NCI-H524 (cell line): ENCODE measurements at regions not wholly inside any gene's neighbourhood (a gene's known extent, or its start where the extent isn't known, plus 50 kb on each side); places are given as distances from the start of the nearest gene placed in this dataset.

ENCODE experiments used
- DNase-seq, 2 experiments: peaks; one replicate each; lab custom pipeline; 2025; lab: John Stamatoyannopoulos, UW

DNA sequence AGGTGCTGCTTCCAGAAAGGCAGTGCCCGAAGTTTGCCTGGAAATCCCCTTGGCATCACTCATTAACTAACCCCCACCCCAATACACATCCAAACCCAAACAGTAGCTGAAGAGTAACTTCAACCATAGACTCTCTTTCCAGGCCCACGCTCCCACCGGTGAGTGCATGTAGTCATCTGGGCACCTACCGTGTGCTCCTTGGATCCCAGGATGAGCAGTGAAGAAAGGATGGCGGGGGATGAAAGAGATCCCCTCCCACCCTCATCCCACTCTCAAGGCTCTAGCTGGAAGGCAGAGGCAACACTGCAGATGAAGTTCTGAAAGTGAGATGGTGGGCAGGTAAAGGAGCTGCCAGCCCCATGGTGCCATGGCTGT lies 305.0 kb downstream of the SOX9 start:
- DNase-seq, result no peak

DNA sequence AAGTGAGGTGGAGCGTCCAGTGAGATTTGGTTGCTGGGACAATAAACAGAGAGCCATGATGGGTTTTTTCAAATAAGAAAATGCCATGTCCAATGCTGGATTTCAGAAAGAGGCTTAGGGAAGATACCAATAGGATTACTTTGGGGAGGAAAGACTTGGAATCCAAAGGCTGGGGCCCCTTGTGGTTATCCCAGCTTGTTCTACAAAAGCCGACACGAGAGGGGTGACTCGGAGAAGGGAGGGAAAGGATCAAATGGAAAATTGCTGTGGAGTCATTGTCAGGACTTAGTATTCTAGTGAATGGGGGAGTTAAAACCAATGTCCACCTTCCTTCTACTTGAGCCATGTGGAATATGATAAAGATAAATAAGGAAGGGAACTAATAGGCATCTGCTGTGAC lies 305.5 kb downstream of the SOX9 start:
- DNase-seq, result no peak

DNA sequence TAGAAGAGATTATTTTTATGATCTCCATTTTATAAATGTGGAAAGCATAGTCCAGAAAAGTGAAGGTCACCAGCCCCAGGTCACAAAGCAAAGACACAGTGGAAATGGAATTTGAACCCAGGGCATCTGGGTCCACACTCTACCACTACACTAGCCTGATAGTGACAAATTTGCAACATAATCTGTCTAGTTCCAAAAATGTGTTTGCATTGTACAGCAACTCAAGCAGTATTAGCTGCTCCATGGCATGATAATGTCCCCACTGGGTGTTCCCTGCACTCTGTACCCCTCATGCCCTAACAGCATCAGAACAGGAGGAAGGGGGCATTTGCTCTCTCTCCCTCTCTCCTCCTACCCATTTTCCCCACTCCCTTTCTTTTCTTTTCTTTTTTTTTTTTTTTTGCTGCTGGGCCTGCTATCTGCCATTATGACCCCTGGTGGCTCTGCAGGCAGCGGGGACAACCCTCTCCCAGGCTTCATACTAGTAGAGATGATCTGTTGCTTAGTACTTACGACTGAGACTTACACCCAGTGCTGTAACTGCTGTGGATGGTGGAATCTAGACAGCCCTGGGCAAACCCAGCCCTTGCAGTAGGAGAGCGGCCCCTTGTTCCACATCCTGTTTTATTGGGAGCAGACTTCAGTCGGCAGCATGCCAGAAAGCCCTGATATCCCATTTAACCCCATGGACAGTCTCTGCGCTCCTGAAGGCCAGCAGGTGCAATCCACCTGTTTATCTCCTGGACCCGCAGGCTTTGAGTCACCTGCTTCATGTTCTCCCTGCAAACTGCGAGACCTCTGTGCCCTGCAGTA lies 306.3 kb downstream of the SOX9 start:
- DNase-seq, result no peak

- no peak for DNase-seq
Measured at GRCh38 chr17:72427761-72428109, 306.9 kb downstream of the SOX9 start.

DNA sequence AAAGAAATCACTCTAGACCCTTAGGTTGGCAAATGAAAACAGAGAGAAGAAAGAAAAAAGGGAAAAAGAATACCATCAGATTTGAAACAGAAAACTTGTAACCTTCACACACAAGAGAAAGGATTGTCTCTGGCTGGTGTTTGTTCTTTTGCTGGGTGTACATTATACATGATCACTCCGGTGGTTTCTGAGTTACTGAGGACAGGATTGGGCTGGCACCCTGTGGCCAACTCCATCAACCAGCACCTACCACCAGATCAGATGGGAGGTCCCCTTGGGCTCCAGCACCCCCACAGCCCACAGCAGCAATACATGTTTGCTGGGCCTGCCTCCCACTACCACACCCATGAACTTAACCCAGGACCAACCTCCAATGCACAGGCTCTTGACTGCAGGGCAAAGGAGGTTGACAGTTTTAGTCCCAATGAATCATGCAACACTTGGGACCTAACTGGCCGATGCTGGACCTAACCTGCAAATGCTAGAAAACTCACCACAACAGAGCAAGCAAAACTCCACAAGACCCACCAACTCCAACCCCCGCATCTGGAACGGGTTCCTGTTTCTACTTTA lies 308.3 kb downstream of the SOX9 start:
- no peak for DNase-seq

DNA sequence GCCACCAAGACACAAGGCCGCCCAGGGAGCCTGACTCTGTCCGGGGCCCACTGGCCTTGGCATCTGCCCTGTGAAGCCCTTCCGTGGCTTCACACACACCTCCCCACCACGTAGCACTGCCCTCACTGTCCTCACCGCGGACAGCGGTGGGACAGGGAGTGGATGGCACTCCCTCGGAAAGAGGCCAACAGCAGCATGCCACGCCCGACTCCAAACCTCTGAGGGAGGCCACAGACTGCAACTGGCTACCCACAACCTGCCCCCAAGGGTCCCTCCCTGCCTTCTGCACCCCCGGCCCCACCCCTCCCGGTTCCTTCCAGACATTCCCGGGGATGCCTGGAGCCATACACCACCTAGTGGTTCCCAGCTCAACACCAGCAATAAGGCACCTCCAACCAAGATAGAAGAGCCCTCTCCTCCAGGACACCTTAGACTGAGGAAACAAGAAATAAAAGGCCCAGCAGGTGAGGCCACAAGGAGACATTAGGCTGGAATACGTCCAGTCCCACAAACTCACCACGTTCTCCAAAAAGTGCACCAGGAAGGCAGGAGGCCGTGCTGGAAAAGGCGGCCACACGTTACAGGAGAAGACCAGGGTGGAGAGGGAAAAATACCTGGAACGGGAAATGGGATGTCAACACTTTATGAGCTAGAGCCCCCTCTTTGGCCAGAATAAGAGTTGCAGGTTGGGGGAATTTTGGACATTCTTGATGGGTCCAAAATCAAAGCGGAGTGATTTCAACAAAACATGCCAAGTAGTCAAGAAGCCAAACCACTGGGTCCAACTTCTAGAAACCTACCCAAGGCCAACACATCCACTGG lies 310.0 kb downstream of the SOX9 start:
- no peak for DNase-seq

DNA sequence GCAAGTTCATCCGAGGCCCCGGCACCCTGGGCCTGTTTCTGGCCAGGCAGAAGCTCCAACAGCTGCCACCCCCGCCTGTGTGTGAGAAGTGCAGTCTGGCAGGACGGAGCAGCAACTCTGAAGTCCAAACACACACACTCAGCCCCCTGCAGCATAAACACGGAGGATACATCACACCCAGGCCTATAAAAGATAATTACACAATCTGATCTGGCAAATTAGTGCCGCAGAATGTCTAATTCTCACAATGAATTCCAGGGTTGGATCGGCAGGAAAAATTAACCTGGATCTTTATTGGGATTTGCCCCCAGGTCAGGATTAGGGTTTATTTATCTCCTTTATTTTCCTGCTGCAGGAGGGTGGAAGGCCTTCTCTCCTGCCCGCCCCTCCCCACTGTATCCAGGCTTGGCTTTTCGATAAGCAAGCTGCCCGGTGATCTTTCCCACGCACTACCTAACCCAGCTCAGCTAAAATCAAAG lies 311.4 kb downstream of the SOX9 start:
- DNase-seq, result peak; percentile 62 to 86

GRCh38 chr17:72432881-72433280 lies 312.1 kb downstream of the SOX9 start:
- no peak for DNase-seq

DNA sequence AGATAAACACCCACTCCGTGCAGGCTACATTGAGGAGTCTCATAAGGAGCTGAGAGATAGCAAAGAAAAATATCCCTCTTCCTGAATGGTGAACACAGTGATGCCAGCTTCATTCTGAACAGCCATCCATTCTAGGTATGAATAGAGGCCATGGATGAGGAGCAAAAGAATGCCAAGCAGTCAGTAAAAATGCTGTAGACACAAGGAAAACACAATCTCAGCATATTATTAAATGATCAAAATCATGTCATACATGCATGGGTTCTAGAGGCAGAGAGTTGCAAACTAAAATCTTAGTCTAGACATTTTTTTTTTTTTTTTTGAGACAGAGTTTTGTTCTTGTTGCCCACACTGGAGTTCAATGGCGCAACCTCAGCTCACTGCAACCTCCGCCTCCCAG lies 313.0 kb downstream of the SOX9 start:
- DNase-seq, result no peak

DNA sequence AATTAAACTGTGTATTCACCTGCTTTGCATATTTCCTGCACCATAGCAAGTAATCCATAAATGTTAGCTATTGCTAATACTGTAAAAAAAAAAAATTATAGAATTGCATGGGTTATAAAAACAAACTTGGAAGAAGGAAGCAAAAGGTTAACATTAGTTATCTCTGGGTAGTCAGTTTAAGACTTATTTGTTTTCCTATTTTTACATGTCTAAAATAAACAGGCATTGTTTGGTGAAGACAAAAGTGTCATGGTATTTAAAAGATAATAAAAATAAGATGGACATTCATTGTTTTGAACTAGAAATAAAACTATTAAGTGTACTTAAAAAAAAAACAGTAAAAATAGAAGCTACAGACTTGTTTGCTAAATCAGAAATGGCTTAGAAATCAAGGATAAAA lies 313.8 kb downstream of the SOX9 start:
- DNase-seq, result no peak

DNA sequence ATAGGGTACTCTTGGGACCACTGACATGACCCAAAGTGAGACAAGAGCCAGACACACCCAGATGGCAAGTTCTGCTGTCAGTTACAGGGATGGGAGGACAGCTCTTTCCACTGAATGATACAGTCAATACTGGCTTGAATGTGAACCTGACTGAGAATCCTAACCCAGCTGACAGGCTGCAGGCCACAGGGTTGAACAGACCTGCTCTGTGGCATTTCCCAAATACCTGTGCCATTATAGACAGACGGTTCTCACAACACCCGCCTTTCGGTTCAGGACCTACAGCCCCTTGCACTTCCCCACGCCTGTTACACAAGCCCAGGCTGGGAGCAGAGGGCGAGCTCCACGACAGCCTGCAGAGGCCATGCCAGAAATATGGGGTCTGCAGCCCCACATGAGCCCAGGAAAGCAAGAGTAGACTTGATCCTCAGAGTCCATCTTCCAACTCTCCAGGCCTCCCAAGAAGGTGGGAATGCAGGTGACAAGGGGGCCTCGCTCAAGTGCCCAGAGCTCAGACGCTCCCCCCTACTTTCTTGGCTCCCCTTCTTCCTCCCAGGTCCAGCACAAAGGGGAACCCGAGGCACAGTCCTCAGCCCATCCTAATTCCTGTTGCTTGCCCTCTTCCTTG lies 314.3 kb downstream of the SOX9 start:
- DNase-seq, result no peak

- peak in 1 of 2 experiments; percentile 10 for DNase-seq
Measured at GRCh38 chr17:72438783-72439182, 318.0 kb downstream of the SOX9 start.

DNA sequence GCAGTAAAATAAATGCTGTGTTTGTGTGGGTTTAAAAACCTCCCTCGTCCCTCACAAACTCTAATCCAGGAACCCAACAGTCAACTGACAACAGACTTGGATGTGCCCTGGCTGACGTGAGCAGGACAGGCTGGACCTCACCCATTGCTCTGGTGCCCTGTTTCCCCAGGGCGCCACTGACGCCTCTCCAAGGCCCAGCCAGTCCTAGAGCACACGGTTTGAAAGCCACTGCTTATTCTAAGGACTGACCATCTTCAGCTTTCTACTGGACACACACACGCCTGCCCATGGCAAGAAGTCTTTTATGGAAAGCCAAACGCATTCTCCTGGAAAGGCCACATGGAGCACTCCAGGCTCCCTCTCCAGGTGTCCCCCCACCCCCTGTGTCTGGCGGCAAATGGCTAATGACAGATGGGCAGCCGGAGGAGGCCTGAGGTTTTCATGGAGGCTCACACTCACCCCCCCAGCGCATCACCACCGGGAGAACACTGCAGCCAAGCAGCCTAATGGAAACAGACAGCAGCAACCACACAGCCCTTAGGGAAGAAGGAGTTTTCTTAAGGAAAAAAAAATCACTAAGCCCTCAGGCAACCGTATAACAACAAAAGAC lies 319.2 kb downstream of the SOX9 start:
- DNase-seq, result peak; percentile 90 to 94

DNA sequence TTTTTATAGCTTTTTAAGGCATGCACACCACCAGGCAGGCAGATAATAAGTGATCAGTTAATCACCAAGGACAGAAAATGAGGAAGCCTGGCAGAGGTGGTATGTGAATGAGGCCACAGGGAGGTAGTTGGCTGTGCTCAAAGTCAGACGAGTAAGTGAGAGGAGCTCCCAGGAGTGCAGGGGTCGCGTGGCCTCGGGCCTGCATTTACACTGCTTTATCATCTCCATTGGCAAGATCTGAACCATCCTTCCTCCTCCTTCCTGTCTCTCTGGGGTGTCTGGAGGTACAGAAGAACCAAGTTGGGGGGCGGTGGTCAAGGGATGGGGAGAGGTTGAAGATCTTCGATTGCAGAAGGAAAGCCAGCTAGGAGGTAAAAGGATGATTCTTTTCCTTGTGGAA lies 320.1 kb downstream of the SOX9 start:
- no peak for DNase-seq

DNA sequence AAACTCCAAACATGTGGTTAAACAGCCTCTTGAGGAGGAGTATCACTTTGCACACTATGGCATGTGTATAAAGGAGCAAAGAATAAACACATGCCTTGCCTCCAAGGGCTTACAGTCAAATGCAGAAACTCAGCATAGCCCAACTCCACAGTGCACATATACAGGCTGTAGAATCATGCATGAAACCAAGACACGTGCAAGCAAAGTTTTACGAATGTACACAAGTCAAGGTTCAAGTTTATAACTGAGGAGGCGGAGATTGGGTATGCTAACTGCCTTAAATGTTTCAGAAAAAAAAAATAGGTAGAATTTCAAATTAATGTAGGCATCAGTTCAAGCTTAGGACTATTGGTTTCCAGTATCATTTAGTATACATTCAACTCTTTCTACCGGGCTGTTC lies 321.1 kb downstream of the SOX9 start:
- no peak for DNase-seq

GRCh38 chr17:72444517-72445054 lies 323.8 kb downstream of the SOX9 start:
- DNase-seq, result no peak

GRCh38 chr17:72445055-72445991 lies 324.5 kb downstream of the SOX9 start:
- no peak for DNase-seq

GRCh38 chr17:72446118-72446517 lies 325.3 kb downstream of the SOX9 start:
- no peak for DNase-seq

DNA sequence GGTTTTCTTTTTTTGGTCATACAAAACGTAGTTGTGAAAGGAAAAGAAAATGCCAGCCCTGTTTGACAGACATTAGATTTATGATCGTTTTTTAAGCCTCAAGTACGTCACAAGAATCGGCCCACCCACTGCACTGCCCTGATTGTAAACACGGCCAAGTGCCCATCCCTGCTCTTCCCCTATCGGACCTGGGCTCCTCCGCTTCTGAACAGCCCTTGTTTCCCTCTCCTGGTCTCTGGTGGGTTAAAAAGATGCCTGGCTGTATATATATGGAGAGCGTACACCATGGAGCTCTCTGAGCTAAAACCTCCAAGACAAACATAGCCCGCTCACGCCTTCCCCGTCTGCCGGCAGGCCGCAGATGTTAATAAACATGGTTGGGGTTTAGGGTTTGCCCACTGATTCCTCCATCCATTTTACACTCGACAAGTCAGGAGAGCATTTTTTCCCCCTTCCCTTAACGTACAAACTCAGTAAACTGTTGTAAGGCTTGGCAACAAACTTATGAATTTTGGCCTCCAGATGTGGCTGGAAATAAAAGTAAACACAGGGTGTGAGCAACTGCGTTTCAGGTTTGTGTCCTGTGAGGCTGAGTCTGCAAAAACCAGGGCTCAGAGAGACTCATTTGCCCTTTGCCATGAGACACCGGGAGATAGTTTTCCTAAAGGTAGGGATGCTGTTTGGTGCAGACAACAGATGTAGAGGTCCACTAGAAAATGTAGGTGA lies 325.9 kb downstream of the SOX9 start:
- DNase-seq, result no peak

- DNase-seq, result no peak
Measured at GRCh38 chr17:72447251-72447640, 326.4 kb downstream of the SOX9 start.
